IPS-20b (cell line): ENCODE measurements at regions not wholly inside any gene's neighbourhood (a gene's known extent, or its start where the extent isn't known, plus 50 kb on each side); places are given as distances from the start of the nearest gene placed in this dataset.

Experiments used
- H3K27ac ChIP-seq: one replicate; pipeline ENCODE4 v1.5.1; 2013; ENCODE audit warnings: low read length
- H3K27me3 ChIP-seq: 2 replicates; pipeline ENCODE4 v1.6.1; 2013; ENCODE audit warnings: mild to moderate bottlenecking, low read length, inconsistent platforms; ENCODE audit not compliant: insufficient read depth
- H3K36me3 ChIP-seq: 2 replicates; pipeline ENCODE4 v1.6.1; 2013; ENCODE audit warnings: low read depth, mild to moderate bottlenecking, inconsistent platforms, low read length, moderate library complexity; ENCODE audit not compliant: insufficient read depth
- H3K4me1 ChIP-seq: 2 replicates; pipeline ENCODE4 v1.6.1; 2013; ENCODE audit warnings: mild to moderate bottlenecking, control low read depth, inconsistent platforms, low read length, moderate library complexity; ENCODE audit not compliant: insufficient read depth
- H3K4me3 ChIP-seq: 2 replicates; pipeline ENCODE4 v1.5.1; 2013; ENCODE audit warnings: mild to moderate bottlenecking, low read length, inconsistent platforms
- H3K9ac ChIP-seq: 2 replicates; pipeline ENCODE4 v1.6.1; 2013; ENCODE audit warnings: low read depth, mild to moderate bottlenecking, inconsistent platforms, low read length, moderate library complexity
- H3K9me3 ChIP-seq: 2 replicates; pipeline ENCODE4 v1.6.1; 2013; ENCODE audit warnings: mild to moderate bottlenecking, low read depth, low read length, inconsistent platforms; ENCODE audit not compliant: insufficient read depth

- Histone ChIP-seq H3K27me3 (no peaks in the 10 kb centered on the region), H3K9ac (no peak overlapping the region), H3K4me1 (no peaks in the 10 kb centered on the region; the same call in 1 of the 2 replicates), H3K9me3 (no peaks in the 10 kb centered on the region), H3K36me3 (no peaks in the 10 kb centered on the region), H3K27ac (no peak overlapping the region), H3K4me3 (no peak overlapping the region)
Measured at GRCh38 chr18:30096796-30097195, 945.7 kb downstream of the DSC3 start.

- no peaks in the 10 kb centered on the region for H3K27me3 ChIP-seq
- H3K4me3 ChIP-seq, result no peak overlapping the region
- no peak overlapping the region for H3K9ac ChIP-seq
- H3K36me3 ChIP-seq, result no peaks in the 10 kb centered on the region
- H3K27ac ChIP-seq, result no peak overlapping the region
- no peaks in the 10 kb centered on the region for H3K9me3 ChIP-seq
- H3K4me1 ChIP-seq, result no peaks in the 10 kb centered on the region; the same call in 1 of the 2 replicates
Measured at GRCh38 chr18:30094556-30094955, 948.0 kb downstream of the DSC3 start.

GRCh38 chr18:30093376-30093775, 949.2 kb downstream of the DSC3 start:
- H3K9ac ChIP-seq, result no peak overlapping the region
- H3K4me3 ChIP-seq, result no peak overlapping the region
- no peak overlapping the region for H3K27ac ChIP-seq
- H3K4me1 ChIP-seq, result no peaks in the 10 kb centered on the region; the same call in 1 of the 2 replicates
- H3K9me3 ChIP-seq, result no peaks in the 10 kb centered on the region
- no peaks in the 10 kb centered on the region for H3K27me3 ChIP-seq
- no peaks in the 10 kb centered on the region for H3K36me3 ChIP-seq

GRCh38 chr18:30088238-30089015, 954.1 kb downstream of the DSC3 start:
- H3K9me3 ChIP-seq, result no peaks in the 10 kb centered on the region

GRCh38 chr18:30086351-30086750, 956.2 kb downstream of the DSC3 start:
- Histone ChIP-seq H3K4me1 (no peaks in the 10 kb centered on the region), H3K9me3 (no peaks in the 10 kb centered on the region), H3K27me3 (no peaks in the 10 kb centered on the region), H3K4me3 (no peak overlapping the region), H3K9ac (no peak overlapping the region), H3K27ac (no peak overlapping the region), H3K36me3 (no peaks in the 10 kb centered on the region)

More at GRCh38 chr18:30088238-30089015, 954.1 kb downstream of the DSC3 start:
- H3K4me1 ChIP-seq, result no peaks in the 10 kb centered on the region
- H3K36me3 ChIP-seq, result no peaks in the 10 kb centered on the region
- no peak overlapping the region for H3K9ac ChIP-seq
- no peak overlapping the region for H3K4me3 ChIP-seq
- no peak overlapping the region for H3K27ac ChIP-seq
- H3K27me3 ChIP-seq, result no peaks in the 10 kb centered on the region

- Histone ChIP-seq H3K4me1 (no peaks in the 10 kb centered on the region), H3K9ac (no peak overlapping the region), H3K9me3 (no peaks in the 10 kb centered on the region), H3K27me3 (no peaks in the 10 kb centered on the region), H3K4me3 (no peak overlapping the region), H3K36me3 (no peaks in the 10 kb centered on the region), H3K27ac (no peak overlapping the region)
Measured at GRCh38 chr18:30081122-30081521, 961.4 kb downstream of the DSC3 start.

GRCh38 chr18:30072609-30073385, 969.7 kb downstream of the DSC3 start:
- Histone ChIP-seq H3K9ac (no peak overlapping the region), H3K27me3 (no peaks in the 10 kb centered on the region), H3K36me3 (no peaks in the 10 kb centered on the region), H3K27ac (no peak overlapping the region), H3K4me1 (no peaks in the 10 kb centered on the region), H3K4me3 (no peak overlapping the region), H3K9me3 (peaks cover 21% of the 10 kb centered on the region; the same call in 1 of the 2 replicates)

- Histone ChIP-seq H3K36me3 (no peaks in the 10 kb centered on the region), H3K27me3 (no peaks in the 10 kb centered on the region), H3K4me3 (no peak overlapping the region), H3K4me1 (no peaks in the 10 kb centered on the region), H3K27ac (no peak overlapping the region), H3K9ac (no peak overlapping the region), H3K9me3 (peaks cover 10% of the 10 kb centered on the region; the same call in 1 of the 2 replicates)
Measured at GRCh38 chr18:30066288-30066687, 976.3 kb downstream of the DSC3 start.

- no peaks in the 10 kb centered on the region for H3K9me3 ChIP-seq
Measured at GRCh38 chr18:30057398-30057797, 985.1 kb downstream of the DSC3 start.

GRCh38 chr18:30056528-30056927, 986.0 kb downstream of the DSC3 start:
- Histone ChIP-seq H3K4me3 (no peak overlapping the region), H3K36me3 (no peaks in the 10 kb centered on the region), H3K9me3 (no peaks in the 10 kb centered on the region), H3K9ac (no peak overlapping the region), H3K27me3 (no peaks in the 10 kb centered on the region), H3K4me1 (no peaks in the 10 kb centered on the region), H3K27ac (no peak overlapping the region)

More at GRCh38 chr18:30057398-30057797, 985.1 kb downstream of the DSC3 start:
- H3K27ac ChIP-seq, result no peak overlapping the region
- no peaks in the 10 kb centered on the region for H3K36me3 ChIP-seq
- no peak overlapping the region for H3K9ac ChIP-seq
- no peak overlapping the region for H3K4me3 ChIP-seq
- no peaks in the 10 kb centered on the region for H3K27me3 ChIP-seq
- no peaks in the 10 kb centered on the region for H3K4me1 ChIP-seq

- no peaks in the 10 kb centered on the region for H3K9me3 ChIP-seq
- no peak overlapping the region for H3K9ac ChIP-seq
- H3K27ac ChIP-seq, result no peak overlapping the region
- no peaks in the 10 kb centered on the region for H3K4me1 ChIP-seq
- H3K4me3 ChIP-seq, result no peak overlapping the region
- no peaks in the 10 kb centered on the region for H3K36me3 ChIP-seq
- H3K27me3 ChIP-seq, result no peaks in the 10 kb centered on the region
Measured at GRCh38 chr18:30044496-30044895, 998.0 kb downstream of the DSC3 start.

- no peak overlapping the region for H3K4me3 ChIP-seq
- no peak overlapping the region for H3K9ac ChIP-seq
- peaks cover 25% of the 10 kb centered on the region for H3K9me3 ChIP-seq
- H3K27me3 ChIP-seq, result no peaks in the 10 kb centered on the region
- H3K27ac ChIP-seq, result no peak overlapping the region
- H3K4me1 ChIP-seq, result no peaks in the 10 kb centered on the region
- no peaks in the 10 kb centered on the region for H3K36me3 ChIP-seq
Measured at GRCh38 chr18:30039201-30039600, 1003.3 kb downstream of the DSC3 start.
